Astrocyte (in vitro differentiated cells and primary cell): ENCODE measurements at regions not wholly inside any gene's neighbourhood (a gene's known extent, or its start where the extent isn't known, plus 50 kb on each side); places are given as distances from the start of the nearest gene placed in this dataset.

Source experiments
- DNase-seq: peaks from one replicate; pipeline ENCODE4 v3.0.0-alpha.2; 2010; ENCODE audit warnings: low read depth
- FAIRE-seq: peaks from 2 replicates; lab custom pipeline; 2011; peaks lifted over from hg19 to GRCh38; lab: Jason Lieb, UNC
- H2AFZ ChIP-seq: 2 replicates; pipeline ENCODE4 v1.6.0; 2012; ENCODE audit warnings: low read depth, low read length, inconsistent platforms
- H3K27ac ChIP-seq: 2 replicates; pipeline ENCODE4 v1.5.1; 2011; ENCODE audit warnings: low read depth, low read length, inconsistent platforms
- H3K27me3 ChIP-seq: 2 replicates; pipeline ENCODE4 v1.6.0; 2011; ENCODE audit warnings: low read length, inconsistent platforms; ENCODE audit not compliant: insufficient read depth
- H3K36me3 ChIP-seq: 2 replicates; pipeline ENCODE4 v1.5.1; 2011; ENCODE audit warnings: low read length, inconsistent platforms; ENCODE audit not compliant: insufficient read depth
- H3K4me1 ChIP-seq: 2 replicates; pipeline ENCODE4 v1.5.1; 2011; ENCODE audit warnings: low read length, inconsistent platforms; ENCODE audit not compliant: insufficient read depth
- H3K4me2 ChIP-seq: 2 replicates; pipeline ENCODE4 v1.6.0; 2012; ENCODE audit warnings: low read length, inconsistent platforms
- H3K4me3 ChIP-seq: 2 replicates; pipeline ENCODE4 v1.5.1; 2011; ENCODE audit warnings: low read depth, mild to moderate bottlenecking, low read length, inconsistent platforms; ENCODE audit not compliant: insufficient read depth
- H3K79me2 ChIP-seq: 2 replicates; pipeline ENCODE4 v1.6.0; 2012; ENCODE audit warnings: mild to moderate bottlenecking, low read length, inconsistent platforms; ENCODE audit not compliant: insufficient read depth
- H3K9ac ChIP-seq: 2 replicates; pipeline ENCODE4 v1.6.0; 2012; ENCODE audit warnings: mild to moderate bottlenecking, low read length, inconsistent platforms
- H3K9me3 ChIP-seq: 2 replicates; pipeline ENCODE4 v1.5.1; 2012; ENCODE audit warnings: low read depth, mild to moderate bottlenecking, low read length, inconsistent platforms; ENCODE audit not compliant: insufficient read depth
- H4K20me1 ChIP-seq: 2 replicates; pipeline ENCODE4 v1.6.0; 2012; ENCODE audit warnings: low read length, inconsistent platforms; ENCODE audit not compliant: insufficient read depth
- H3K27ac Mint-ChIP-seq: one replicate; pipeline ENCODE4 v1.8.0; 2021; ENCODE audit warnings: mild to moderate bottlenecking, mixed read lengths; ENCODE audit not compliant: unreplicated experiment
- H3K27me3 Mint-ChIP-seq: one replicate; pipeline ENCODE4 v1.8.0; 2021; ENCODE audit warnings: low read depth, mixed read lengths; ENCODE audit not compliant: unreplicated experiment
- H3K36me3 Mint-ChIP-seq: one replicate; pipeline ENCODE4 v1.8.0; 2021; ENCODE audit warnings: low read depth, mixed read lengths; ENCODE audit not compliant: unreplicated experiment
- H3K4me1 Mint-ChIP-seq: one replicate; pipeline ENCODE4 v1.8.0; 2021; ENCODE audit warnings: low read depth, mixed read lengths; ENCODE audit not compliant: unreplicated experiment
- H3K4me3 Mint-ChIP-seq: one replicate; pipeline ENCODE4 v1.8.0; 2021; ENCODE audit warnings: mild to moderate bottlenecking, moderate library complexity, mixed read lengths; ENCODE audit not compliant: unreplicated experiment
- H3K9me3 Mint-ChIP-seq: one replicate; pipeline ENCODE4 v1.8.0; 2021; ENCODE audit warnings: mild to moderate bottlenecking, mixed read lengths; ENCODE audit not compliant: unreplicated experiment
- EZH2 ChIP-seq: IDR thresholded peaks from 2 replicates; pipeline ENCODE4 v1.6.1; 2012; ENCODE audit warnings: mild to moderate bottlenecking, low read length, inconsistent platforms; ENCODE audit not compliant: insufficient read depth
- TF ChIP-seq, protein P1 (sequence below): IDR thresholded peaks from 2 replicates; pipeline ENCODE4 v1.5.1; 2011; ENCODE audit warnings: low read depth, mild to moderate bottlenecking, inconsistent platforms, low read length, moderate library complexity; ENCODE audit not compliant: insufficient read depth

DNA sequence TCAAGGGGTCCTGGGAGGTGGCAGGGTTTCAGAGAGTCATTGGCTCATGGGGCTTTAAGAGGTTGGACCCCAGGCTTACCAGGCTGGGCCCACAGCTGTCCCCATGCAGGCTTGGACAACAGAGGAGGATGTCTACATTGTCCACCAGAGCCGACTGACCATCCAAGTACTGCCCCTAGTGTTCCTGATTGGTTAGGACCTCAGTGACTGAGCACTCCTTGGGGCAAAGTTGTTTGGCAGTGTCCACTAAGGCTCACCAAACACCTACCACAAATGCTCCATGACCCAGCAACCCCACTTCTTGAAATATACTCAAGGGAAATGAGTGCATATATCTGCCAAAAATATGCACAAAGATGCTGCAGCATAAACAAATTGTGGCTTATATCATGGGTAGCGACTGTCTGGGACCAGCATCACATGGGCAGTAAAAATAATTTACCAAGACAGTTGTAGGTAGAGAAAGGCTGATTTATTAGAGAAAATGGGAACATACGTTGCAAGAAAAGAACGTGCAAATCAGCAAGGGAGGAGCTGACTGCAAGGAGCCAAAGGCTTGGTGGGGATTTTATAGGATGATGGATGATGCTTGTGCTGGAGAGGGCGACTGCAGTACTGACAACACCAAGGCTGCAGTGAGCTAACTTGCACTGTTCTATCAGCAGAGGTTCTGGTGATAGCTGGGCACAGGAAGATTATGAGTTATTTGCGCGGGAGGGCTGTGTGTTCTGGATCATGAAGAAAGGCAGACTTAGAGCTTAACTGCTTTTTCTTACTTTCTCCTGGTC, 265.2 kb downstream of the GADD45G start:
- Histone ChIP-seq H4K20me1 (no peaks in the 10 kb centered on the region), H3K9ac (no peak overlapping the region), H3K9me3 (no peaks in the 10 kb centered on the region), H3K4me1 (no peaks in the 10 kb centered on the region), H2AFZ (no peak overlapping the region), H3K4me3 (no peak overlapping the region), H3K79me2 (no peaks in the 10 kb centered on the region), H3K27ac (no peak overlapping the region), H3K27me3 (no peaks in the 10 kb centered on the region), H3K4me2 (no peak overlapping the region), H3K36me3 (no peaks in the 10 kb centered on the region)
- Mint-ChIP-seq H3K9me3 (no peaks in the 10 kb centered on the region), H3K4me3 (no peak overlapping the region), H3K36me3 (no peaks in the 10 kb centered on the region), H3K27me3 (peaks cover 66% of the 10 kb centered on the region), H3K4me1 (no peaks in the 10 kb centered on the region), H3K27ac (no peak overlapping the region)
- FAIRE-seq (no peak), DNase-seq (no peak)
- TF ChIP-seq, protein P1, sequence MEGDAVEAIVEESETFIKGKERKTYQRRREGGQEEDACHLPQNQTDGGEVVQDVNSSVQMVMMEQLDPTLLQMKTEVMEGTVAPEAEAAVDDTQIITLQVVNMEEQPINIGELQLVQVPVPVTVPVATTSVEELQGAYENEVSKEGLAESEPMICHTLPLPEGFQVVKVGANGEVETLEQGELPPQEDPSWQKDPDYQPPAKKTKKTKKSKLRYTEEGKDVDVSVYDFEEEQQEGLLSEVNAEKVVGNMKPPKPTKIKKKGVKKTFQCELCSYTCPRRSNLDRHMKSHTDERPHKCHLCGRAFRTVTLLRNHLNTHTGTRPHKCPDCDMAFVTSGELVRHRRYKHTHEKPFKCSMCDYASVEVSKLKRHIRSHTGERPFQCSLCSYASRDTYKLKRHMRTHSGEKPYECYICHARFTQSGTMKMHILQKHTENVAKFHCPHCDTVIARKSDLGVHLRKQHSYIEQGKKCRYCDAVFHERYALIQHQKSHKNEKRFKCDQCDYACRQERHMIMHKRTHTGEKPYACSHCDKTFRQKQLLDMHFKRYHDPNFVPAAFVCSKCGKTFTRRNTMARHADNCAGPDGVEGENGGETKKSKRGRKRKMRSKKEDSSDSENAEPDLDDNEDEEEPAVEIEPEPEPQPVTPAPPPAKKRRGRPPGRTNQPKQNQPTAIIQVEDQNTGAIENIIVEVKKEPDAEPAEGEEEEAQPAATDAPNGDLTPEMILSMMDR: no peak
- TF ChIP-seq EZH2: no peak

DNA sequence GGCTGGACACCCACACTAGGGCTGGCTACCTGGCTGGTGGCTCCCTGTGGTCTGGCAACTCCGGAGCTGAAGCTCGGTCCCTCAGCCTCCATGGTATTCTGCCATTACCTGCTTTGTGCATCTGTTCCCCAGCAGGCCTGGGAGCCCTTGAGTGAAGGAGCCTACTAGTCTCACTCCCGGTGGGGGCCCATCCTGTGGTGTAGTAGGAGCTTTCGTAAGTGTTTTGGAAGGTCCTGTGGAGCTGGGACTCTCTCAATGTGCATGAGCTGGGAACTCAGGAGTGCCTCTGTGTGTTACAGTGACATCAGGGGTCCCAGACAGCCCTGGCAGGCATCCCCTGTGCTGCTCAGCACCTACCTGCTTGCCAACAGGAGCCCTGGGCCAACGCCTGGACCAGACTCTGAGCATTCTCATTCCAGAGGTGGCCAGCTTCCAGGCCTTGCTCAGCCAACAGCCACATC, 267.1 kb downstream of the GADD45G start:
- Histone ChIP-seq H3K36me3 (no peaks in the 10 kb centered on the region), H3K79me2 (no peaks in the 10 kb centered on the region), H3K4me1 (no peaks in the 10 kb centered on the region), H2AFZ (no peak overlapping the region), H3K4me2 (no peak overlapping the region), H3K27ac (no peak overlapping the region), H3K4me3 (no peak overlapping the region), H3K9me3 (no peaks in the 10 kb centered on the region), H4K20me1 (no peaks in the 10 kb centered on the region), H3K27me3 (no peaks in the 10 kb centered on the region), H3K9ac (no peak overlapping the region)
- peaks cover 64% of the 10 kb centered on the region for H3K27me3 Mint-ChIP-seq
- no peaks in the 10 kb centered on the region for H3K4me1 Mint-ChIP-seq
- no peaks in the 10 kb centered on the region for H3K9me3 Mint-ChIP-seq
- TF ChIP-seq, protein P1: no peak
- no peak for TF ChIP-seq EZH2
- FAIRE-seq: no peak
- no peaks in the 10 kb centered on the region for H3K36me3 Mint-ChIP-seq
- no peak overlapping the region for H3K27ac Mint-ChIP-seq
- no peak overlapping the region for H3K4me3 Mint-ChIP-seq
- DNase-seq: no peak

DNA sequence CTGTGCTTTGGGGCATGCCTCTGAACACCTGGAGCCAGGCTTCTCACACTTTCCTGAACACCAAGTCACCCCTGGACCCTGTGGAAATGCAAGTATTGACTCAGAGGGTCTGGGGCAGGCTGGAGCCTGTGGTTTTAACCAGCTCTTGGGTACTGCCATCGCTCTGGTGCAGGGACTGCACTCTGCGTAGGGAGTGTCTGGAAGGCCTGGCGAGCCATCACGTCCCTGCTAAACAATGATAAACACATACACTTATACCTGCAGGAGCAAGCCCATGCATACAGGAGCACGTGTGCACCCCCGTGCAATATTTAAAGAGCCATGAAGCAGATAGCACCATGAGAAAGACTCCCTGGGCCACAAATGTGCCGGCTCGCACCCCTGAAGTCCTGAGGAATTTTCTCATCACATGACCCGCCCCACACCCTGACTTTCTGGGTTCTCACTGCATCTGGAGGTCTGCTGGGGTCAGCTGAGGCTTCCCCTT, 267.7 kb downstream of the GADD45G start:
- Histone ChIP-seq H3K9ac (no peak overlapping the region), H3K27ac (no peak overlapping the region), H3K9me3 (no peaks in the 10 kb centered on the region), H3K79me2 (no peaks in the 10 kb centered on the region), H4K20me1 (no peaks in the 10 kb centered on the region), H3K4me1 (no peaks in the 10 kb centered on the region), H3K4me3 (no peak overlapping the region), H2AFZ (no peak overlapping the region), H3K4me2 (no peak overlapping the region), H3K36me3 (no peaks in the 10 kb centered on the region), H3K27me3 (no peaks in the 10 kb centered on the region)
- Mint-ChIP-seq H3K27me3 (peaks cover 66% of the 10 kb centered on the region), H3K27ac (no peak overlapping the region), H3K9me3 (no peaks in the 10 kb centered on the region), H3K36me3 (no peaks in the 10 kb centered on the region), H3K4me1 (no peaks in the 10 kb centered on the region), H3K4me3 (no peak overlapping the region)
- DNase-seq: no peak
- no peak for FAIRE-seq
- TF ChIP-seq EZH2: no peak
